ENCODE measurements at regions not wholly inside any gene's neighbourhood (a gene's known extent, or its start where the extent isn't known, plus 50 kb on each side); places are given as distances from the start of the nearest gene placed in this dataset.

GRCh38 chr2:111654829-111655228, 229.2 kb downstream of the ANAPC1 start:
- BruUV-seq (replicated peaks): no TSS peak
- no peak for FAIRE-seq

More at GRCh38 chr2:111654829-111655228, 229.2 kb downstream of the ANAPC1 start:
- no peak for TF ChIP-seq GATA2 (IDR thresholded peaks at IDR 0.05; ENCODE audit: insufficient read depth, insufficient read length, low read depth, low read length)
- TF ChIP-seq CTCF (IDR thresholded peaks at IDR 0.05; ENCODE audit: extremely low read depth in 1 of 2, insufficient read depth in 1 of 2, low read depth in 1 of 2, low read length in 2 of 2): no peak
- TF ChIP-seq POLR2A (IDR thresholded peaks at IDR 0.05; ENCODE audit: low read depth, low read length): no peak
- TF ChIP-seq EZH2 (IDR thresholded peaks at IDR 0.05; ENCODE audit: borderline replicate concordance, low read depth, low read length, severe bottlenecking): no peak
- no peak for TF ChIP-seq MAX (IDR thresholded peaks at IDR 0.05; ENCODE audit: insufficient read depth, insufficient read length)
- no peaks in the 10 kb centered on the region for H3K9me3 ChIP-seq (replicated peaks; ENCODE audit: control insufficient read depth, insufficient read depth, low read length)
- H3K4me1 ChIP-seq (ENCODE audit: control insufficient read depth, extremely low read depth, insufficient read depth, low read length): no peaks in the 10 kb centered on the region
- no peaks in the 10 kb centered on the region for H4K20me1 ChIP-seq (replicated peaks; ENCODE audit: control insufficient read depth, extremely low read depth, insufficient read depth, low read length)
- H3K4me2 ChIP-seq (ENCODE audit: insufficient read depth, low read length): no peak overlapping the region
- dilution Hi-C loops (cut with MboI; ENCODE audit: extremely low pct_ligation_motif_present, low sequenced_read_pairs): no loop called here
- H3K36me3 ChIP-seq (ENCODE audit: control insufficient read depth in 2 of 2, extremely low read depth in 1 of 2, insufficient read depth in 2 of 2, low read length in 2 of 2): no peaks in the 10 kb centered on the region
- no peak overlapping the region for H3K4me3 ChIP-seq (replicated peaks in 1 of 3; ENCODE audit: insufficient read depth in 1 of 3, low read depth in 1 of 3, low read length in 3 of 3)
- peaks cover 5 to 15% of the 10 kb centered on the region in 2 experiments for H3K27me3 ChIP-seq (ENCODE audit: control insufficient read depth in 2 of 2, insufficient read depth in 2 of 2, low read length in 2 of 2)
- H2AFZ ChIP-seq (ENCODE audit: low read depth, low read length): no peak overlapping the region
- no peak overlapping the region for H3K9ac ChIP-seq (replicated peaks; ENCODE audit: extremely low read depth, insufficient read depth, low read length)
- ChIA-PET CTCF (no interaction called here), POLR2A (no interaction called here)
- H3K9me1 ChIP-seq (replicated peaks; ENCODE audit: control insufficient read depth, extremely low read depth, insufficient read depth, low read length): no peaks in the 10 kb centered on the region
- DNase-seq (ENCODE audit: low read depth, low spot score): no peak
- H3K79me2 ChIP-seq (ENCODE audit: control insufficient read depth, insufficient read depth, low read length): no peaks in the 10 kb centered on the region
- intact Hi-C loops (cut with micrococcal nuclease): no loop called here
- no peak overlapping the region for H3K27ac ChIP-seq (ENCODE audit: insufficient read depth, low read depth, low read length)
